Activated CD4-positive, alpha-beta T cell treated with anti-CD3 and anti-CD28 coated beads for 4 hours (primary cell): ENCODE measurements at regions not wholly inside any gene's neighbourhood (a gene's known extent, or its start where the extent isn't known, plus 50 kb on each side); places are given as distances from the start of the nearest gene placed in this dataset.
"Not testable (repeated sequence)": the region's sequence is repeated elsewhere in the genome, so short reads cannot be mapped to it uniquely, and the experiment has no call there.

Experiments
- DNase-seq, 2 donors: peaks; one replicate each; pipeline ENCODE4 v3.0.0-alpha.2; 2020

DNA sequence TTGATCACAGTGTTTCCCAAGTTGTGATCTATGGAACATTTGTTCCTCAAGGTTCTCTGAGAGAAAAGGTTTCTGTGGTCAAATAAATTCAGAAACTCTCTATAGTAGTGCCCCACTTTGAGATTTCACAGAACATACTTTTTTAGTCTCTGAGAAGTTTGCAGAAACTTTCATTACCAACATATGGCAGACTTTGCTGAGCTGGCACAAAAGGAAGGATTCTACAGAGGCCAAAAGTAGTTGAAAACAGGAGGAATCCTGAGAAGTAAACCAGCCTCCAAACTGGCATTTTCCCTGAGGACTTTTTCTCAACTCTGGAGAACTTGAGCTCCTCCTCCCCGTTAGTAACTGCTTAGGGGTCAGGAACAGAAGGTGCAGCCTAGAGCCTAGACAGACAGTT lies 117.8 kb upstream of the ESX1 start:
- no peak for DNase-seq

- no peak for DNase-seq
Measured at GRCh38 chrX:104370089-104370488, 115.4 kb upstream of the ESX1 start.

GRCh38 chrX:104360774-104361173 lies 106.0 kb upstream of the ESX1 start:
- not testable (repeated sequence) for DNase-seq

- no peak for DNase-seq
Measured at GRCh38 chrX:104359124-104359523, 104.4 kb upstream of the ESX1 start.

DNA sequence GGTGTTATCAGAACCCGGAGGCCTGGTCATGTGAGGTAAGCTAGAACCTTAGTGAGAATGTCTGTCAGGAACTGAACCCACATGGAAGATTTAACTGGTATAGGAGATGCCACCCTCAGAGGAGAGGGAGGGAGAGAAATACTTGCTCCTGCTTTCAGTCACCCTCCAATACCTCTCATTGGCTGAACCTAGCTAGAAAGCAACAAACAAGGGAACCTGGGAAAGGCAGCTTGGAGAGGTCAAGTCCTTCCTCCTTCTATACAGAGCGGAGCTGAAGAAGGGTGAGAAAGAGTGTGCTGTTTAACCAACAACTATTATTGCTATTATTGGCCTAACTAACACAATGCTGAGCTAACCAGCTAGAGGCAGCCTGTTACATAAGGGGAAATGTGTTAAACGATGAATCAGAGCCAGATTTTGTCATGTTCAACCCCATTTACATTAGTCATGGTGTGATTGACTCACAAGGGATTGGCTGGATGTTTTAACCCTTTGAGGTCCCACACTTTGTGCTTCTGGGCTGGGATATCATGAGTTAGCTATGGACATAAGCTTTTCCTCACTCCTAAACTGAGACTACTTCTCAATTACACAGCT lies 96.5 kb upstream of the ESX1 start:
- no peak for DNase-seq

DNA sequence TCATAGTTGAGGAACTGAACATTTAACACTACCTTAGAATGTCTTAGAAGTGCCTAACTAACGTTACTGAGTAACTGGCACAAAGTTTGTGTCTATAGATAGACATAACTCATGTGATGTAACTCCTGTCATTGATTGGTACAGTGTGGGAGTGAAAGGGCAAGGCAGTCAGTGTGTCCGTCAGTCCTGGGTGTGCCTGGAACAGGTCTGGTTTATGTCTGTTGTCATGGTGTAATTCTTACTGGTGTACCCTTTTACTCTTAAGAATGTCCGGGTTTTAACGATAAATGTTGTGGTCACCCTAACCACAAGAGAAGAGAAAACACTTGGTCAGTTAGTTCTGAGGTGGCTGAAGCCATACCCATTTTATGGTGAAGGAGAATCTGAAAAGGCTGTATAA lies 93.1 kb upstream of the ESX1 start:
- no peak for DNase-seq

GRCh38 chrX:104343428-104344129 lies 88.8 kb upstream of the ESX1 start:
- peak in 1 of 2 donors; percentile 17 for DNase-seq

DNA sequence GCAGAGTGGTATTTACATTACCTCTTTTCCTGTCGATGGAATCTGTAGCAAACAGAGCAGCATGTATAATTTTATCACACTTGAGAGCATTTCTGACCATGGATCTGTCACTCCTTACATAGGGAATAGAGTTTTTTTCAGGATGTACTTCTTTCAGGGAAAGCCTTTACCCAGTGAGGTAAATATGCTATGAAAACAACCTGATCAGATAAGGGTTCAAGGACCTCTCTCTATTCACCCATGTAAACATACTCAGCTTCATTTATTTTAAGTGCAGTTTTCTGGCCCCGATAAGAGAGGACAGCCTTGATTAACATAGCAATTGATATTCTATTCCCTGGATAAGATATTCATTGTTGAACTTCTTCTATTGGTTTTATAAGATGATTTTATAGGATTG lies 87.3 kb upstream of the ESX1 start:
- DNase-seq: no peak

- DNase-seq: no peak
Measured at GRCh38 chrX:104335756-104336155, 81.0 kb upstream of the ESX1 start.

DNA sequence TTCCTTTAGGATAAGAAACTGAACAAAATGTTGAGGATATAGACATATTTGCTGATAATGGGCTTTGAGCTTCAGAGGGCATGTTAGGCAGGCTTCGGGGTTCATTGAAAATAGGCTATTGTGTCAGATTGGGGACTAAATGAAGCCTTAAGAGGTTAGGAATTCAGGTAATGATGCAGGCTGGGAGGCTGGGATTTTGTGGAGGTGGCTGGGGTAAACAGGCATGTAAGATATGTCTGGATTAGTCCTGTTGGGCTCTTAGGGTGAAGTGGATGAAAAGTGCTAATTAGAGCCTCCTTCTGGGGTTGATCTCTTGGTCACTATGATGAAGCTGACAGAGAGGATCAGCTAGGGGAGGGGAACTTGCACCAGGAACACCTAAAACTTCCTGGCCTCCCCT lies 80.2 kb upstream of the ESX1 start:
- no peak for DNase-seq

DNA sequence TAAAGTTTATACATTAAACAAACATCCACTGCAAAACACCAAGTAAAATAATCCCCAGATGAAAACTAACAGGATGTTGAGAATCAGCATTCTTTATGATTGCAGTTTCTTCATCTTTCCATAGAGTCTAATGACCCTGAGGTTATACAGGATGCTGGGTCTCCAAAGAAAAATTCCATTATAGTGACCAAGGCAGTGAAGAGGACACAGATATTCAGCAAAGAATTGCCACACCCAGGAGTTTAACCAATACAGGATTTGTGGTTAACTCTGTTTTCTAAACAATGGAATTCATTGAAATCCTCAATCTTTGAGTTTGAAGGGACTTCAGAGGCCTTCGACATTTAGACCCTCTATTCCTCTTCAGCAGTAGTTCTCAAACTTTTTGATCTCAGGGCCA lies 76.2 kb upstream of the ESX1 start:
- DNase-seq: no peak

DNA sequence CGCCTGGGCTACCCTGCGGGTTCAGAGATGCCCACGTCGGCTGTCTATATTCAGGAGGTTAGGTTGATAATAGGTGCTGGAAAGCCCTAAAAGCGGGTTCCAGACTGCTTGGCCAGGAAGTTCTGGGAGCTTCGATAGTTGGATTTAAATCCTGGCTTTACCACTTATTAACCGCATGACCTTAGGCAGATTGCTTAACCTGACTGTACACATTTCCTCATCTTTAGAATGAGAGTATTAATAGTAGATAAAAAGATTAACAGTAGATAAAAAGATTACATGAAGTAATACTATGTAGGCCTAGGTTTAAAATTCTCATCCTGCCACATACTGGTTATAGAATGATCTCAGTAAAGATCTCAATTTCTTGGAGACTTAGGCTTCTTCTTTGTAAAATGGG lies 75.0 kb upstream of the ESX1 start:
- DNase-seq: no peak

DNA sequence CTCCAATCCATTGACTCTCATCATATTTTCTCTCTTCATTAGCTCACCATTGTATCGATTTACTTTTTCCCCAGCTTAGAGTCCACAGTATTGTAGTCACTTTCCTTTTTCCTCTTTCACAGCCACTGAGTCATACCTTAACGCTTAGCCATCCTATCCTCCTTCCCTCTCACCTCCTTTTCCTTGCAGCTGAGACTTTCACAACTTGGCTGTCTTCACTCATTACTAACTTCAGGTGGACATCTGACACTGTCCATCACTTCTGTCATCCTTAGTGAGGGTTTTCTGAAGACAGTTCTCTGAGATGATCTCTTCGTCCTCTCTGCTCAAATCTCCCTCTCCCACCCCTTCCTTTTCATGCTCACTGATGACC lies 70.5 kb upstream of the ESX1 start:
- DNase-seq: no peak

- no peak for DNase-seq
Measured at GRCh38 chrX:104324461-104325212, 69.9 kb upstream of the ESX1 start.

DNA sequence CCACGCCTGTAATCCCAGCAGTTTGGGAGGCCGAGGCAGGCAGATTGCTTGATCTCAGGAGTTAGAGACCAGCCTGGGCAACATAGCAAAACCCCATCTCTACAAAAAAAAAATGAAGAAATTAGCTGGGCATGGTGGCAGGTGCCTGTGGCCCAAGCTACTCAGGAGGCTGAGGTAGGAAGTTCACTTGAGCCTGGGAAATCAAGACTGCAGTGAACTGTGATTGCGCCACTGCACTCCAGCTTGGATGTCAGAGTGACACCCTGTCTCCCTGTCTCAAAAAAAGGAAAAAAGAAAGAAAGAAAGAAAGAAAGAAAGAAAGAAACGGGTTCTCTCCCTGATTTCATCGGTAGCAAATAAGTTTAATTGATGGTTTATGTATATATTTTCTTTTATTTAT lies 64.6 kb upstream of the ESX1 start:
- no peak for DNase-seq

GRCh38 chrX:104318330-104319009 lies 63.7 kb upstream of the ESX1 start:
- no peak for DNase-seq

- no peak for DNase-seq
Measured at GRCh38 chrX:104316739-104317138, 62.0 kb upstream of the ESX1 start.

- DNase-seq: no peak
Measured at GRCh38 chrX:104315555-104315954, 60.8 kb upstream of the ESX1 start.

- no peak for DNase-seq
Measured at GRCh38 chrX:104310657-104311254, 56.0 kb upstream of the ESX1 start.

- no peak for DNase-seq
Measured at GRCh38 chrX:104310090-104310489, 55.4 kb upstream of the ESX1 start.

GRCh38 chrX:104309169-104309568 lies 54.4 kb upstream of the ESX1 start:
- DNase-seq: no peak

DNA sequence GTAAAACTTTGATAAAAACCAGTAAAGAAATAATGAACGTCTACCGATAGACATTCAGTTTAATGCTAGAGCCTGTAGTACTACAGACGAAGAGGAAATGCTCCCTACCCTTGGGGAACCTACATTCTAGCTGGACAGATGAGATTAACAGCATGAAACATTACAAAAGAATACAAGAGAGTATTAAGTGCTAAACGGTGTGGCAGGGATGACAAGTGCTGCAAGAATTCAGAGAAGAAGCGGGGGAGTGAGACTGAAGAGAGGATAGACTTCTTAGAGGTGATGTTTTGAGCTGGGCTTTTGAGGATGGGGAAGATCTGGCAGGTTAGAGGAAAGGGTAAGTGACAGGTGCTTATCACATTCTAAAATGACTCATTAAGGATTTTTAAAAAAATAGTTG lies 52.6 kb upstream of the ESX1 start:
- DNase-seq: no peak

DNA sequence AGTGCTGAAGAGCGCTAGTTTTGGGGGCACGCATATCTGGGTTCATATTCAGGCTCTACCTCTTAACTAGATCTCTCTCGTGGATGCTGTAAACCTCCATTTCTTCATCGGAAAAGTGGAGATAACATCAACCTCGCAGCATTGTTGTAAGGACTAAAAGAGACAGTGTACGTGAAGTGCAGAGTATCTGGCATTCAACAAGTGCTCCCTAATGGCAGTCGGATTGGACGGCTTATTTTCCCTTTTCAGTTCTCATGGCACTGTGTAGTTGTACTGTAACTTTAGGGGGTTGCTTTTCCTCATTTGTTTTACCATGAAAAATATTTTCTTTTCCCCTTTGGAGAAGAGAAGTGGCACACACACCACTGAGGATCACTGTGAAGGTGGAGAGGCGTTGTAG lies 51.4 kb upstream of the ESX1 start:
- no peak for DNase-seq
